ENCODE measurements at regions not wholly inside any gene's neighbourhood (a gene's known extent, or its start where the extent isn't known, plus 50 kb on each side); places are given as distances from the start of the nearest gene placed in this dataset.

DNA sequence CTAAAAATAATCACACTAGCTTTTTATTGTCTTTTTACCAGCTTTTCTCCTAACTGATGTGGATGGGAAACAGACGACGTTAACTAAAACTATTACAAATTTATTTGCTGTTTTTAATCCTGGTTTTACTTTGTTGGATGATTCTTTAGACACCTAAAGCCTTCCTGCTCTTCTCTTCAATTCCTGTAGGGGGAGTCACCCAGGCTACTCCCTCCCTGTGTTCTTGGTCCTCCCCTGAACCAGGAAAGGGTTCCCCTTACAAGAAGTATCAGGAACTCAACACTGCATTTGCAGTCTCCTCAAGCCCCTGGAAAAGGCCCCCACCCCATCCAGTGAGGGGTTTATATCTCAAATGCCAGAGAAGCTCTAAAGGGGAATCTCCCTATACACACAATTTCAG lies 206.1 kb downstream of the SUCLA2 start:
- H3K4me3 ChIP-seq (replicated peaks in 1 of 3; ENCODE audit: insufficient read depth in 1 of 3, low read depth in 1 of 3, low read length in 3 of 3) = no peak overlapping the region
- BruUV-seq (replicated peaks) = no TSS peak
- POLR2A ChIA-PET = no interaction called here
- dilution Hi-C loops (cut with MboI; ENCODE audit: extremely low pct_ligation_motif_present, low sequenced_read_pairs) (no loop called here), intact Hi-C loops (cut with micrococcal nuclease) (loop anchor here (5.0 kb wide), 1 partner anchor 202 kb away; no protein-coding TSS in a partner anchor)
- H3K9ac ChIP-seq (replicated peaks; ENCODE audit: extremely low read depth, insufficient read depth, low read length) = no peak overlapping the region
- no peaks in the 10 kb centered on the region for H3K27me3 ChIP-seq (ENCODE audit: control insufficient read depth in 2 of 2, insufficient read depth in 2 of 2, low read length in 2 of 2)
- no peak for TF ChIP-seq MYC (IDR thresholded peaks at IDR 0.05; ENCODE audit: low read depth, low read length)
- TF ChIP-seq, protein P1, sequence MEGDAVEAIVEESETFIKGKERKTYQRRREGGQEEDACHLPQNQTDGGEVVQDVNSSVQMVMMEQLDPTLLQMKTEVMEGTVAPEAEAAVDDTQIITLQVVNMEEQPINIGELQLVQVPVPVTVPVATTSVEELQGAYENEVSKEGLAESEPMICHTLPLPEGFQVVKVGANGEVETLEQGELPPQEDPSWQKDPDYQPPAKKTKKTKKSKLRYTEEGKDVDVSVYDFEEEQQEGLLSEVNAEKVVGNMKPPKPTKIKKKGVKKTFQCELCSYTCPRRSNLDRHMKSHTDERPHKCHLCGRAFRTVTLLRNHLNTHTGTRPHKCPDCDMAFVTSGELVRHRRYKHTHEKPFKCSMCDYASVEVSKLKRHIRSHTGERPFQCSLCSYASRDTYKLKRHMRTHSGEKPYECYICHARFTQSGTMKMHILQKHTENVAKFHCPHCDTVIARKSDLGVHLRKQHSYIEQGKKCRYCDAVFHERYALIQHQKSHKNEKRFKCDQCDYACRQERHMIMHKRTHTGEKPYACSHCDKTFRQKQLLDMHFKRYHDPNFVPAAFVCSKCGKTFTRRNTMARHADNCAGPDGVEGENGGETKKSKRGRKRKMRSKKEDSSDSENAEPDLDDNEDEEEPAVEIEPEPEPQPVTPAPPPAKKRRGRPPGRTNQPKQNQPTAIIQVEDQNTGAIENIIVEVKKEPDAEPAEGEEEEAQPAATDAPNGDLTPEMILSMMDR (IDR thresholded peaks at IDR 0.05; ENCODE audit: extremely low read depth in 1 of 2, insufficient read depth in 1 of 2, low read depth in 1 of 2, low read length in 2 of 2) = peak; percentile 15 to 39
- TF ChIP-seq FOS (IDR thresholded peaks at IDR 0.05; ENCODE audit: borderline replicate concordance, insufficient read depth, low read length) = no peak
- TF ChIP-seq, protein P2, sequence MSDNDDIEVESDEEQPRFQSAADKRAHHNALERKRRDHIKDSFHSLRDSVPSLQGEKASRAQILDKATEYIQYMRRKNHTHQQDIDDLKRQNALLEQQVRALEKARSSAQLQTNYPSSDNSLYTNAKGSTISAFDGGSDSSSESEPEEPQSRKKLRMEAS (IDR thresholded peaks at IDR 0.05; ENCODE audit: insufficient read depth, insufficient read length) = no peak
- TF ChIP-seq GATA2 (IDR thresholded peaks at IDR 0.05; ENCODE audit: insufficient read depth, insufficient read length, low read depth, low read length) = no peak
- no peak for DNase-seq (ENCODE audit: low read depth, low spot score)
- H4K20me1 ChIP-seq (replicated peaks; ENCODE audit: control insufficient read depth, extremely low read depth, insufficient read depth, low read length) = no peaks in the 10 kb centered on the region
- no peaks in the 10 kb centered on the region for H3K4me1 ChIP-seq (ENCODE audit: control insufficient read depth, extremely low read depth, insufficient read depth, low read length)
- no peaks in the 10 kb centered on the region for H3K36me3 ChIP-seq (ENCODE audit: control insufficient read depth in 2 of 2, extremely low read depth in 1 of 2, insufficient read depth in 2 of 2, low read length in 2 of 2)
- H3K4me2 ChIP-seq (ENCODE audit: insufficient read depth, low read length) = no peak overlapping the region
- H2AFZ ChIP-seq (ENCODE audit: low read depth, low read length) = no peak overlapping the region
- H3K27ac ChIP-seq (ENCODE audit: insufficient read depth, low read depth, low read length) = no peak overlapping the region
- no peaks in the 10 kb centered on the region for H3K9me1 ChIP-seq (replicated peaks; ENCODE audit: control insufficient read depth, extremely low read depth, insufficient read depth, low read length)
- FAIRE-seq = no peak
- CTCF ChIA-PET = interaction anchor here (1.0 kb wide), 1 partner anchor 14 kb away, joined by 5 read pairs; no protein-coding TSS in a partner anchor
- H3K79me2 ChIP-seq (ENCODE audit: control insufficient read depth, insufficient read depth, low read length) = no peaks in the 10 kb centered on the region
- H3K9me3 ChIP-seq (replicated peaks; ENCODE audit: control insufficient read depth, insufficient read depth, low read length) = no peaks in the 10 kb centered on the region

DNA sequence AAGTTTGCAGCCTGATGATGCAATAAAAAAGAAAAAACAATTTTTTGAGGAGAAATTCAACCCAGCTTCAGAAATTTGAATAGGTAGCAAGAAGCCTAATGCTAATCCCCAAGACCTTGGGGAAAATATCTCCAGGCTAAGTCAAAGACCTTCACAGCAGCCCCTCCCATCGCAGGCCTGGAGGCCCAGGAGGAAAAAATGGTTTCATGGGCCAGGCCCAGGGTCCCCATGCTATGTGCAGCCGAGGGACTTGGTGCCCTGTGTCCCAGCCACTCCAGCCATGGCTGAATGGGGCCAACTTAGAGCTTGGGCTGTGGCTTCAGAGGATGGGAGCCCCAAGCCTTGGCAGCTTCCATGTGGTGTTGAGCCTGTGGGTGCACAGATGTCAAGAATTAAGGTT lies 210.3 kb downstream of the SUCLA2 start:
- no peaks in the 10 kb centered on the region for H3K4me1 ChIP-seq (ENCODE audit: control insufficient read depth, extremely low read depth, insufficient read depth, low read length)
- no peak overlapping the region for H3K4me3 ChIP-seq (replicated peaks in 1 of 3; ENCODE audit: insufficient read depth in 1 of 3, low read depth in 1 of 3, low read length in 3 of 3)
- intact Hi-C loops (cut with micrococcal nuclease) (no loop called here), dilution Hi-C loops (cut with MboI; ENCODE audit: extremely low pct_ligation_motif_present, low sequenced_read_pairs) (no loop called here)
- H3K36me3 ChIP-seq (ENCODE audit: control insufficient read depth in 2 of 2, extremely low read depth in 1 of 2, insufficient read depth in 2 of 2, low read length in 2 of 2) = no peaks in the 10 kb centered on the region
- H3K4me2 ChIP-seq (ENCODE audit: insufficient read depth, low read length) = no peak overlapping the region
- TF ChIP-seq GATA2 (IDR thresholded peaks at IDR 0.05; ENCODE audit: insufficient read depth, insufficient read length, low read depth, low read length) (no peak), JUN (IDR thresholded peaks at IDR 0.05; ENCODE audit: borderline replicate concordance, insufficient read depth, insufficient read length, low read depth) (no peak), FOS (IDR thresholded peaks at IDR 0.05; ENCODE audit: borderline replicate concordance, insufficient read depth, low read length) (no peak), POLR2AphosphoS5 (IDR thresholded peaks at IDR 0.05; ENCODE audit: insufficient read depth, low read depth, low read length) (no peak), POLR2A (IDR thresholded peaks at IDR 0.05; ENCODE audit: low read depth, low read length) (no peak), EZH2 (IDR thresholded peaks at IDR 0.05; ENCODE audit: borderline replicate concordance, low read depth, low read length, severe bottlenecking) (no peak), MYC (IDR thresholded peaks at IDR 0.05; ENCODE audit: low read depth, low read length) (no peak)
- TF ChIP-seq, protein P2 (IDR thresholded peaks at IDR 0.05; ENCODE audit: insufficient read depth, insufficient read length) = no peak
- TF ChIP-seq, protein P1 (IDR thresholded peaks at IDR 0.05; ENCODE audit: extremely low read depth in 1 of 2, insufficient read depth in 1 of 2, low read depth in 1 of 2, low read length in 2 of 2) = no peak
- FAIRE-seq = no peak
- ChIA-PET POLR2A (no interaction called here), CTCF (no interaction called here)
- H3K79me2 ChIP-seq (ENCODE audit: control insufficient read depth, insufficient read depth, low read length) = no peaks in the 10 kb centered on the region
- H3K9ac ChIP-seq (replicated peaks; ENCODE audit: extremely low read depth, insufficient read depth, low read length) = no peak overlapping the region
- no peaks in the 10 kb centered on the region for H3K9me3 ChIP-seq (replicated peaks; ENCODE audit: control insufficient read depth, insufficient read depth, low read length)
- H3K9me1 ChIP-seq (replicated peaks; ENCODE audit: control insufficient read depth, extremely low read depth, insufficient read depth, low read length) = no peaks in the 10 kb centered on the region
- no peaks in the 10 kb centered on the region for H4K20me1 ChIP-seq (replicated peaks; ENCODE audit: control insufficient read depth, extremely low read depth, insufficient read depth, low read length)
- H3K27ac ChIP-seq (ENCODE audit: insufficient read depth, low read depth, low read length) = no peak overlapping the region
- no peak for DNase-seq (ENCODE audit: low read depth, low spot score)
- no peaks in the 10 kb centered on the region for H3K27me3 ChIP-seq (ENCODE audit: control insufficient read depth in 2 of 2, insufficient read depth in 2 of 2, low read length in 2 of 2)
- no peak overlapping the region for H2AFZ ChIP-seq (ENCODE audit: low read depth, low read length)
- BruUV-seq (replicated peaks) = no TSS peak
